ENCODE measurements at regions not wholly inside any gene's neighbourhood (a gene's known extent, or its start where the extent isn't known, plus 50 kb on each side); places are given as distances from the start of the nearest gene placed in this dataset.

GRCh38 chr1:168941640-168942039, 164.8 kb upstream of the ATP1B1 start (continued):
- TF ChIP-seq MLX (CRISPR knock-in tag; IDR thresholded peaks at IDR 0.05) (no peak), NR2C2 (CRISPR knock-in tag; IDR thresholded peaks at IDR 0.05; ENCODE audit: borderline replicate concordance) (no peak), PREB (CRISPR knock-in tag; IDR thresholded peaks at IDR 0.05) (no peak), BRF2 (CRISPR knock-in tag; IDR thresholded peaks at IDR 0.05) (no peak), ZNF503 (CRISPR knock-in tag; IDR thresholded peaks at IDR 0.05) (no peak)

GRCh38 chr1:168942165-168942564, 164.3 kb upstream of the ATP1B1 start:
- FAIRE-seq (no peak), DNase-seq (ENCODE audit: low spot score) (no peak), ATAC-seq (no peak)
- H3K36me3 ChIP-seq (replicated peaks in 1 of 2; ENCODE audit: control insufficient read depth in 1 of 2, insufficient read depth in 2 of 2, low read length in 2 of 2) = no peaks in the 10 kb centered on the region
- no peaks in the 10 kb centered on the region for H3K79me2 ChIP-seq (ENCODE audit: insufficient read depth, low read length)
- 80% methylated on average over 2 of the region's 2 CpGs for WGBS (ENCODE audit: low lambda C conversion rate)
- intact Hi-C loops (cut with micrococcal nuclease; ENCODE audit: unreplicated experiment) = no loop called here
- no peak overlapping the region for H3K4me3 ChIP-seq (replicated peaks in 1 of 3; ENCODE audit: insufficient read depth in 1 of 3, low read depth in 2 of 3, low read length in 3 of 3)
- H3K4me1 ChIP-seq (ENCODE audit: insufficient read depth, low read length) = no peaks in the 10 kb centered on the region
- H2AFZ ChIP-seq (ENCODE audit: low read length) = no peak overlapping the region
- no peak overlapping the region for H3K4me2 ChIP-seq (ENCODE audit: low read depth, low read length)
- H3K27ac ChIP-seq (ENCODE audit: extremely low read length, insufficient read depth, low read length) = no peak overlapping the region
- CTCF ChIA-PET (ENCODE audit: low intra/inter-chr PET ratio, low total read pairs) = no interaction called here
- H3K9ac ChIP-seq (ENCODE audit: insufficient read depth, low read depth, low read length) = no peak overlapping the region
- no peaks in the 10 kb centered on the region; a peak in 1 of 5 replicates for H3K27me3 ChIP-seq (ENCODE audit: control insufficient read depth in 1 of 2, insufficient read depth in 2 of 2, low read length in 2 of 2)
- POLR2A ChIA-PET = no interaction called here
- in situ Hi-C loops (cut with HindIII; ENCODE audit: extremely low pct_ligation_motif_present, low pct_unique_long_range_greater_than_20kb) = no loop called here
- no peaks in the 10 kb centered on the region for H3K9me3 ChIP-seq (ENCODE audit: low read length)
- H4K20me1 ChIP-seq (ENCODE audit: insufficient read depth, low read length) = no peaks in the 10 kb centered on the region
- no TSS peak for BruUV-seq (replicated peaks)
- no peak for TF ChIP-seq RFX5 (IDR thresholded peaks at IDR 0.05; ENCODE audit: low read depth, low read length)
- no peak for TF ChIP-seq ZNF780A (CRISPR knock-in tag; IDR thresholded peaks at IDR 0.05)
- TF ChIP-seq ZNF563 (CRISPR knock-in tag; IDR thresholded peaks at IDR 0.05) = no peak
- no peak for TF ChIP-seq MIXL1 (CRISPR knock-in tag; IDR thresholded peaks at IDR 0.05)
- TF ChIP-seq ZNF792 (CRISPR knock-in tag; IDR thresholded peaks at IDR 0.05) = no peak
- no peak for TF ChIP-seq ZNF652 (CRISPR knock-in tag; IDR thresholded peaks at IDR 0.05; ENCODE audit: borderline replicate concordance, low read depth)
- TF ChIP-seq ZFP91 (CRISPR knock-in tag; IDR thresholded peaks at IDR 0.05; ENCODE audit: borderline replicate concordance) = no peak
- TF ChIP-seq TSC22D2 (CRISPR knock-in tag; IDR thresholded peaks at IDR 0.05; ENCODE audit: borderline replicate concordance) = no peak
- TF ChIP-seq HIC2 (CRISPR knock-in tag; IDR thresholded peaks at IDR 0.05; ENCODE audit: low read depth) = no peak
- no peak for TF ChIP-seq EEA1 (CRISPR knock-in tag; IDR thresholded peaks at IDR 0.05; ENCODE audit: borderline replicate concordance)
- TF ChIP-seq RBM22 (optimal IDR thresholded peaks at IDR 0.05; ENCODE audit: low read length) = no peak
- no peak for TF ChIP-seq NKX3-1 (CRISPR knock-in tag; IDR thresholded peaks at IDR 0.05)
